SK-N-SH treated with all-trans-retinoic acid at 6 μM for 48 hours (cell line): ENCODE measurements at regions not wholly inside any gene's neighbourhood (a gene's known extent, or its start where the extent isn't known, plus 50 kb on each side); places are given as distances from the start of the nearest gene placed in this dataset.

Experiments
- ATAC-seq: fragments of 200-7000 bp; cut with Tn5 transposase; 3 replicates; pipeline ENCODE4 v1.9.1; 2020; ENCODE audit warnings: mild to moderate bottlenecking, moderate library complexity
- ARNTL ChIP-seq: fragments of 450-650 bp; formaldehyde crosslinking; IDR thresholded peaks from 2 replicates; pipeline ENCODE4 v1.5.0; 2020; ENCODE audit warnings: low read depth, mild to moderate bottlenecking, moderate library complexity, borderline replicate concordance
- BACH2 ChIP-seq: fragments of 250-450 bp; sonication (Bioruptor Pico); IDR thresholded peaks from 2 replicates; pipeline ENCODE4 v1.9.0; 2021; ENCODE audit warnings: mild to moderate bottlenecking, borderline replicate concordance
- CREB5 ChIP-seq: fragments of 250-450 bp; sonication (Bioruptor Pico); IDR thresholded peaks from 2 replicates; pipeline ENCODE4 v1.5.1; 2020; ENCODE audit warnings: low read depth, mild to moderate bottlenecking, moderate library complexity
- CSDC2 ChIP-seq: fragments of 250-450 bp; sonication (Bioruptor Pico); IDR thresholded peaks from 2 replicates; pipeline ENCODE4 v1.5.0; 2020; ENCODE audit warnings: mild to moderate bottlenecking, moderate library complexity
- CSRNP3 ChIP-seq: fragments of 250-450 bp; sonication (Bioruptor Pico); IDR thresholded peaks from 2 replicates; pipeline ENCODE4 v1.5.1; 2021; ENCODE audit warnings: mild to moderate bottlenecking, moderate library complexity
- ESRRG ChIP-seq: fragments of 250-450 bp; sonication (Bioruptor Pico); IDR thresholded peaks from 2 replicates; pipeline ENCODE4 v1.6.1; 2021; ENCODE audit warnings: mild to moderate bottlenecking
- OSR1 ChIP-seq: fragments of 250-450 bp; sonication (Bioruptor Pico); IDR thresholded peaks from 2 replicates; pipeline ENCODE4 v1.8.0; 2022; ENCODE audit warnings: moderate library complexity, mild to moderate bottlenecking, inconsistent platforms
- PATZ1 ChIP-seq: fragments of 250-450 bp; sonication (Bioruptor Pico); IDR thresholded peaks from 2 replicates; pipeline ENCODE4 v1.8.0; 2020; ENCODE audit warnings: mild to moderate bottlenecking, moderate library complexity, borderline replicate concordance
- POU6F1 ChIP-seq: fragments of 250-450 bp; sonication (Bioruptor Pico); IDR thresholded peaks from 2 replicates; pipeline ENCODE4 v1.8.0; 2021; ENCODE audit warnings: low read depth, mild to moderate bottlenecking, moderate library complexity, borderline replicate concordance
- PPARA ChIP-seq: fragments of 250-450 bp; sonication (Bioruptor Pico); IDR thresholded peaks from 2 replicates; pipeline ENCODE4 v1.5.0; 2020; ENCODE audit warnings: mild to moderate bottlenecking, borderline replicate concordance
- RARB ChIP-seq: fragments of 250-450 bp; sonication (Bioruptor Pico); IDR thresholded peaks from 2 replicates; pipeline ENCODE4 v1.8.0; 2021; ENCODE audit warnings: mild to moderate bottlenecking, moderate library complexity
- SNAI2 ChIP-seq: fragments of 250-450 bp; sonication (Bioruptor Pico); IDR thresholded peaks from 2 replicates; pipeline ENCODE4 v1.5.0; 2020; ENCODE audit warnings: mild to moderate bottlenecking, moderate library complexity
- TCF4 ChIP-seq: fragments of 250-450 bp; sonication (Bioruptor Pico); IDR thresholded peaks from 2 replicates; pipeline ENCODE4 v1.8.0; 2021; ENCODE audit warnings: mild to moderate bottlenecking, moderate library complexity, borderline replicate concordance
- TOX ChIP-seq: fragments of 250-450 bp; sonication (Bioruptor Pico); IDR thresholded peaks from 2 replicates; pipeline ENCODE4 v1.8.0; 2021; ENCODE audit warnings: mild to moderate bottlenecking, moderate library complexity, borderline replicate concordance
- TSHZ2 ChIP-seq: fragments of 250-450 bp; sonication (Bioruptor Pico); IDR thresholded peaks from 2 replicates; pipeline ENCODE4 v1.5.0; 2020; ENCODE audit warnings: mild to moderate bottlenecking, moderate library complexity
- ZC3H10 ChIP-seq: fragments of 250-450 bp; sonication (Bioruptor Pico); IDR thresholded peaks from 2 replicates; pipeline ENCODE4 v1.5.1; 2021; ENCODE audit warnings: mild to moderate bottlenecking, moderate library complexity
- ZFP3 ChIP-seq: fragments of 250-450 bp; sonication (Bioruptor Pico); IDR thresholded peaks from 2 replicates; pipeline ENCODE4 v1.5.0; 2020; ENCODE audit warnings: mild to moderate bottlenecking, moderate library complexity
- ZFP30 ChIP-seq: fragments of 450-650 bp; formaldehyde crosslinking; IDR thresholded peaks from 2 replicates; pipeline ENCODE4 v1.5.0; 2022; ENCODE audit warnings: mild to moderate bottlenecking, moderate library complexity
- ZNF565 ChIP-seq: fragments of 450-650 bp; formaldehyde crosslinking; conservative IDR thresholded peaks from 2 replicates; pipeline ENCODE4 v1.5.0; 2020; ENCODE audit warnings: low read depth, mild to moderate bottlenecking, moderate library complexity
- ZNF70 ChIP-seq: fragments of 450-650 bp; formaldehyde crosslinking; IDR thresholded peaks from 2 replicates; pipeline ENCODE4 v1.5.0; 2020; ENCODE audit warnings: mild to moderate bottlenecking, moderate library complexity
- ZNF8 ChIP-seq: fragments of 450-650 bp; formaldehyde crosslinking; IDR thresholded peaks from 2 replicates; pipeline ENCODE4 v1.5.0; 2020; ENCODE audit warnings: mild to moderate bottlenecking, moderate library complexity

GRCh38 chr13:21761770-21762169, 90.9 kb downstream of the FGF9 start:
- TF ChIP-seq ZNF70 (CRISPR knock-in tag) (no peak), CREB5 (CRISPR knock-in tag) (no peak), ARNTL (no peak), OSR1 (no peak), POU6F1 (CRISPR knock-in tag) (no peak), RARB (CRISPR knock-in tag) (no peak), PPARA (no peak), BACH2 (CRISPR knock-in tag) (no peak), TOX (CRISPR knock-in tag) (no peak)
- ATAC-seq, result no peak

GRCh38 chr13:21762512-21762911, 91.6 kb downstream of the FGF9 start:
- TF ChIP-seq POU6F1 (CRISPR knock-in tag) (no peak), ZFP3 (CRISPR knock-in tag) (no peak), PPARA (no peak), TCF4 (no peak), SNAI2 (CRISPR knock-in tag) (no peak), CSDC2 (CRISPR knock-in tag) (no peak), BACH2 (CRISPR knock-in tag) (no peak), ARNTL (no peak), CREB5 (CRISPR knock-in tag) (no peak), ZFP30 (CRISPR knock-in tag) (no peak), TSHZ2 (CRISPR knock-in tag) (no peak), PATZ1 (no peak), ESRRG (CRISPR knock-in tag) (no peak), ZNF8 (CRISPR knock-in tag) (no peak), ZNF565 (CRISPR knock-in tag) (no peak), OSR1 (no peak), ZC3H10 (no peak), ZNF70 (CRISPR knock-in tag) (no peak), TOX (CRISPR knock-in tag) (no peak)

GRCh38 chr13:21767032-21767431, 96.2 kb downstream of the FGF9 start:
- no peak for ATAC-seq
- TF ChIP-seq SNAI2 (CRISPR knock-in tag), result no peak
- TF ChIP-seq ZFP30 (CRISPR knock-in tag), result no peak
- TF ChIP-seq CREB5 (CRISPR knock-in tag), result no peak
- TF ChIP-seq PPARA, result no peak
- TF ChIP-seq ZNF565 (CRISPR knock-in tag), result no peak
- no peak for TF ChIP-seq CSRNP3
- no peak for TF ChIP-seq ESRRG (CRISPR knock-in tag)
- TF ChIP-seq ZC3H10, result no peak
- TF ChIP-seq PATZ1, result no peak
- TF ChIP-seq OSR1, result no peak
- TF ChIP-seq TCF4, result no peak
- TF ChIP-seq RARB (CRISPR knock-in tag), result no peak
- no peak for TF ChIP-seq ZNF8 (CRISPR knock-in tag)
- no peak for TF ChIP-seq CSDC2 (CRISPR knock-in tag)
- TF ChIP-seq ARNTL, result no peak

More at GRCh38 chr13:21762512-21762911, 91.6 kb downstream of the FGF9 start:
- no peak for ATAC-seq
